ENCODE measurements at regions not wholly inside any gene's neighbourhood (a gene's known extent, or its start where the extent isn't known, plus 50 kb on each side); places are given as distances from the start of the nearest gene placed in this dataset.

DNA sequence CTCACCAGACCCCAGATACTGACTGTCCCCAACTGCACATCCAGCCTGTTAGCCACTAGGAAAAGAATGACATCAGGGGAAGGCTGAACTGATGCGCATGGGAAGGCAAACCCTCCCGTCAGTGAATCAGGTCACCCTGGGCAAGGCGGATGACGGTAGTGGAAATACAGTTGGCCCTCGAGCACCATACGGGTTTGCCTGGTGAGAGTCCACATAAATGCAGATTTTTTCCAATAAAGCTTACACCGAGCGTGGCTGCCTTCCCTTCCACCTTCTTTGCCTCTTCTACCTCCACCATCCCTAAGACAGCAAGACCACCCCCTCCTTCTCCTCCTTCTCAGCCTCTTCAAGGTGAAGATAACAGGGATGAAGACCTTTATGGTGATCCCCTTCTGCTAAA is 236.1 kb upstream of the TNRC6C start:
- Histone ChIP-seq H3K9me3 (ENCODE audit: control insufficient read depth, low read length) (no peaks in the 10 kb centered on the region), H3K36me3 (ENCODE audit: control insufficient read depth, insufficient read depth, low read length) (no peaks in the 10 kb centered on the region), H3K4me1 (ENCODE audit: control insufficient read depth, insufficient read depth, low read length) (peaks cover 8% of the 10 kb centered on the region), H3K27ac (ENCODE audit: insufficient read depth, low read depth, low read length, poor library complexity, severe bottlenecking) (no peak overlapping the region), H3K4me3 (ENCODE audit: insufficient read depth, low read depth, low read length) (no peak overlapping the region), H3K27me3 (ENCODE audit: control insufficient read depth, insufficient read depth, low read length, poor library complexity, severe bottlenecking) (no peaks in the 10 kb centered on the region)
- 91 to 93% methylated on average over 8 of the region's 8 CpGs for WGBS, 2 experiments

GRCh38 chr17:77723071-77723908 is 235.2 kb upstream of the TNRC6C start:
- no peak overlapping the region for H3K27ac ChIP-seq (ENCODE audit: insufficient read depth, low read depth, low read length, poor library complexity, severe bottlenecking)
- H3K36me3 ChIP-seq (ENCODE audit: control insufficient read depth, insufficient read depth, low read length) = no peaks in the 10 kb centered on the region
- no peaks in the 10 kb centered on the region for H3K27me3 ChIP-seq (ENCODE audit: control insufficient read depth, insufficient read depth, low read length, poor library complexity, severe bottlenecking)
- WGBS, 2 experiments = 95 to 96% methylated on average over 20 of the region's 20 CpGs
- H3K4me3 ChIP-seq (ENCODE audit: insufficient read depth, low read depth, low read length) = no peak overlapping the region
- H3K9me3 ChIP-seq (ENCODE audit: control insufficient read depth, low read length) = no peaks in the 10 kb centered on the region
- H3K4me1 ChIP-seq (ENCODE audit: control insufficient read depth, insufficient read depth, low read length) = peaks cover 10% of the 10 kb centered on the region

GRCh38 chr17:77723909-77724875 is 234.3 kb upstream of the TNRC6C start:
- Histone ChIP-seq H3K9me3 (ENCODE audit: control insufficient read depth, low read length) (no peaks in the 10 kb centered on the region), H3K27me3 (ENCODE audit: control insufficient read depth, insufficient read depth, low read length, poor library complexity, severe bottlenecking) (no peaks in the 10 kb centered on the region), H3K36me3 (ENCODE audit: control insufficient read depth, insufficient read depth, low read length) (no peaks in the 10 kb centered on the region), H3K4me1 (ENCODE audit: control insufficient read depth, insufficient read depth, low read length) (peaks cover 10% of the 10 kb centered on the region), H3K4me3 (ENCODE audit: insufficient read depth, low read depth, low read length) (no peak overlapping the region), H3K27ac (ENCODE audit: insufficient read depth, low read depth, low read length, poor library complexity, severe bottlenecking) (no peak overlapping the region)
- WGBS, 2 experiments = 92 to 94% methylated on average over 22 of the region's 22 CpGs

GRCh38 chr17:77724876-77725615 is 233.5 kb upstream of the TNRC6C start:
- 91 to 92% methylated on average over 28 of the region's 28 CpGs for WGBS, 2 experiments
- no peak overlapping the region for H3K27ac ChIP-seq (ENCODE audit: insufficient read depth, low read depth, low read length, poor library complexity, severe bottlenecking)
- peaks cover 10% of the 10 kb centered on the region for H3K4me1 ChIP-seq (ENCODE audit: control insufficient read depth, insufficient read depth, low read length)
- no peaks in the 10 kb centered on the region for H3K36me3 ChIP-seq (ENCODE audit: control insufficient read depth, insufficient read depth, low read length)
- no peaks in the 10 kb centered on the region for H3K27me3 ChIP-seq (ENCODE audit: control insufficient read depth, insufficient read depth, low read length, poor library complexity, severe bottlenecking)
- no peak overlapping the region for H3K4me3 ChIP-seq (ENCODE audit: insufficient read depth, low read depth, low read length)
- no peaks in the 10 kb centered on the region for H3K9me3 ChIP-seq (ENCODE audit: control insufficient read depth, low read length)

DNA sequence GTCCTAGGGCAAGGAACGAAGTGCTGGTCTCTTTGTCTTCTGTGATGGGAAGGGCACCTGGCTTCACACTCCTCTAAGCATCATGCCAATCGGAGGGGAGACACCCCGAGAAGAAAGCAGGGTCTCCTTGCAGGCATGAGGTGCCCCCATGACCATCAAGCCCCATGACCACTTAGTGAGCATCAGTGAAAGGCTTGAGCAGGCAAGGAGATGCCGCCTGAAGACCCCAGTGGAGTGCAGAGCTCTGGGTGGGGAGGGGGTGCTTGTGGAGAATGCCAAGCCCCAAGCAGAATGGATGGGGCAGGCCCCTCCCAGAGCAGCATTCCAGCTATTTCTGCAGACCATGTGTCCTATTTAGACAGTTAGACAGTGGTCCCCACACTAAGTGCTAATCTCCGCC is 232.7 kb upstream of the TNRC6C start:
- H3K4me3 ChIP-seq (ENCODE audit: insufficient read depth, low read depth, low read length) = no peak overlapping the region
- H3K27ac ChIP-seq (ENCODE audit: insufficient read depth, low read depth, low read length, poor library complexity, severe bottlenecking) = no peak overlapping the region
- peaks cover 10% of the 10 kb centered on the region for H3K4me1 ChIP-seq (ENCODE audit: control insufficient read depth, insufficient read depth, low read length)
- no peaks in the 10 kb centered on the region for H3K9me3 ChIP-seq (ENCODE audit: control insufficient read depth, low read length)
- WGBS, 2 experiments = 92 to 94% methylated on average over 5 of the region's 5 CpGs
- no peaks in the 10 kb centered on the region for H3K27me3 ChIP-seq (ENCODE audit: control insufficient read depth, insufficient read depth, low read length, poor library complexity, severe bottlenecking)
- no peaks in the 10 kb centered on the region for H3K36me3 ChIP-seq (ENCODE audit: control insufficient read depth, insufficient read depth, low read length)

- Histone ChIP-seq H3K36me3 (ENCODE audit: control insufficient read depth, insufficient read depth, low read length) (no peaks in the 10 kb centered on the region), H3K27me3 (ENCODE audit: control insufficient read depth, insufficient read depth, low read length, poor library complexity, severe bottlenecking) (no peaks in the 10 kb centered on the region), H3K4me1 (ENCODE audit: control insufficient read depth, insufficient read depth, low read length) (peaks cover 10% of the 10 kb centered on the region), H3K4me3 (ENCODE audit: insufficient read depth, low read depth, low read length) (no peak overlapping the region), H3K27ac (ENCODE audit: insufficient read depth, low read depth, low read length, poor library complexity, severe bottlenecking) (no peak overlapping the region), H3K9me3 (ENCODE audit: control insufficient read depth, low read length) (no peaks in the 10 kb centered on the region)
- 83 to 90% methylated on average over 4 of the region's 4 CpGs for WGBS, 2 experiments
These were observed 231.9 kb upstream of the TNRC6C start for GRCh38 chr17:77726549-77727006.

- Histone ChIP-seq H3K27ac (ENCODE audit: insufficient read depth, low read depth, low read length, poor library complexity, severe bottlenecking) (no peak overlapping the region), H3K36me3 (ENCODE audit: control insufficient read depth, insufficient read depth, low read length) (no peaks in the 10 kb centered on the region), H3K4me1 (ENCODE audit: control insufficient read depth, insufficient read depth, low read length) (peaks cover 10% of the 10 kb centered on the region), H3K9me3 (ENCODE audit: control insufficient read depth, low read length) (no peaks in the 10 kb centered on the region), H3K4me3 (ENCODE audit: insufficient read depth, low read depth, low read length) (no peak overlapping the region), H3K27me3 (ENCODE audit: control insufficient read depth, insufficient read depth, low read length, poor library complexity, severe bottlenecking) (no peaks in the 10 kb centered on the region)
- WGBS, 2 experiments = 92 to 94% methylated on average over 17 of the region's 17 CpGs
These were observed 231.4 kb upstream of the TNRC6C start for GRCh38 chr17:77727037-77727615.

DNA sequence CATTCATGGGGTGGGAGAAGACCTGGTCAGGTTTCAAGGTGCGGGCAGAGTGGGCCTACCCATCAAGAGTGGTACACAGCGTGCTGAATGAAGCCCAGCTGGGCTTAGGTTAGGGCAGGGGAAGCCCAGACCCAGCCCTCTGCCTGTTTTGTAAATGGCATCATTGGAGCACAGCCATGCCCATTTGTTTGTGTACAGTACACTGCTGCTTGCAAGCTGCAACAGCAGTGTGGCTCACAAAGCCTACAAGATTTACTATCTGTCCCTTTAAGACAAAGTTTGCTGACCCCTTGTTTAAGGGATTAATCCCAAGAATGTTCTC is 230.1 kb upstream of the TNRC6C start:
- Histone ChIP-seq H3K9me3 (ENCODE audit: control insufficient read depth, low read length) (peaks cover 2% of the 10 kb centered on the region), H3K27ac (ENCODE audit: insufficient read depth, low read depth, low read length, poor library complexity, severe bottlenecking) (no peak overlapping the region), H3K27me3 (ENCODE audit: control insufficient read depth, insufficient read depth, low read length, poor library complexity, severe bottlenecking) (no peaks in the 10 kb centered on the region), H3K4me1 (ENCODE audit: control insufficient read depth, insufficient read depth, low read length) (peaks cover 10% of the 10 kb centered on the region), H3K4me3 (ENCODE audit: insufficient read depth, low read depth, low read length) (no peak overlapping the region), H3K36me3 (ENCODE audit: control insufficient read depth, insufficient read depth, low read length) (no peaks in the 10 kb centered on the region)
- 75 to 81% methylated on average over 2 of the region's 2 CpGs for WGBS, 2 experiments

GRCh38 chr17:77728871-77729270 is 229.6 kb upstream of the TNRC6C start:
- Histone ChIP-seq H3K36me3 (ENCODE audit: control insufficient read depth, insufficient read depth, low read length) (no peaks in the 10 kb centered on the region), H3K9me3 (ENCODE audit: control insufficient read depth, low read length) (peaks cover 2% of the 10 kb centered on the region), H3K4me3 (ENCODE audit: insufficient read depth, low read depth, low read length) (no peak overlapping the region), H3K4me1 (ENCODE audit: control insufficient read depth, insufficient read depth, low read length) (peaks cover 11% of the 10 kb centered on the region), H3K27ac (ENCODE audit: insufficient read depth, low read depth, low read length, poor library complexity, severe bottlenecking) (no peak overlapping the region), H3K27me3 (ENCODE audit: control insufficient read depth, insufficient read depth, low read length, poor library complexity, severe bottlenecking) (no peaks in the 10 kb centered on the region)
- 93 to 97% methylated on average over 7 of the region's 7 CpGs for WGBS, 2 experiments

Data from ectodermal cell (in vitro differentiated cells).